ENCODE measurements at regions not wholly inside any gene's neighbourhood (a gene's known extent, or its start where the extent isn't known, plus 50 kb on each side); places are given as distances from the start of the nearest gene placed in this dataset.
A peak's percentile ranks its signal among the peaks of the same experiment; 100 is the strongest.

GRCh38 chr11:115906171-115906570 is 402.0 kb upstream of the CADM1 start:
- DNase-seq, result no peak

GRCh38 chr11:115905341-115906000 is 401.3 kb upstream of the CADM1 start:
- DNase-seq, result no peak

GRCh38 chr11:115903179-115903578 is 399.0 kb upstream of the CADM1 start:
- no peak for DNase-seq

- DNase-seq, result no peak
Observed at GRCh38 chr11:115901069-115901468, 396.9 kb upstream of the CADM1 start.

GRCh38 chr11:115900111-115900510 is 395.9 kb upstream of the CADM1 start:
- no peak for DNase-seq

- DNase-seq, result no peak
Observed at GRCh38 chr11:115897707-115898106, 393.5 kb upstream of the CADM1 start.

- DNase-seq, result no peak
Observed at GRCh38 chr11:115896084-115896483, 391.9 kb upstream of the CADM1 start.

GRCh38 chr11:115895594-115895993 is 391.4 kb upstream of the CADM1 start:
- DNase-seq, result no peak

- no peak for DNase-seq
Observed at GRCh38 chr11:115894176-115894575, 390.0 kb upstream of the CADM1 start.

- DNase-seq, result no peak
Observed at GRCh38 chr11:115893461-115894099, 389.4 kb upstream of the CADM1 start.

- no peak for DNase-seq
Observed at GRCh38 chr11:115892016-115892415, 387.8 kb upstream of the CADM1 start.

- no peak for DNase-seq
Observed at GRCh38 chr11:115891581-115891980, 387.4 kb upstream of the CADM1 start.

- DNase-seq, result no peak
Observed at GRCh38 chr11:115890500-115890899, 386.3 kb upstream of the CADM1 start.

- DNase-seq, result no peak
Observed at GRCh38 chr11:115889712-115890111, 385.5 kb upstream of the CADM1 start.

GRCh38 chr11:115887727-115888126 is 383.5 kb upstream of the CADM1 start:
- no peak for DNase-seq

GRCh38 chr11:115887316-115887715 is 383.1 kb upstream of the CADM1 start:
- DNase-seq, result no peak

- no peak for DNase-seq
Observed at GRCh38 chr11:115886422-115886733, 382.2 kb upstream of the CADM1 start.

- peak; percentile 60 for DNase-seq
Observed at GRCh38 chr11:115885535-115886421, 381.6 kb upstream of the CADM1 start.

GRCh38 chr11:115884800-115885534 is 380.8 kb upstream of the CADM1 start:
- no peak for DNase-seq

GRCh38 chr11:115874843-115875242 is 370.6 kb upstream of the CADM1 start:
- no peak for DNase-seq

GRCh38 chr11:115873813-115874212 is 369.6 kb upstream of the CADM1 start:
- no peak for DNase-seq

- DNase-seq, result no peak
Observed at GRCh38 chr11:115872416-115872815, 368.2 kb upstream of the CADM1 start.

GRCh38 chr11:115871161-115871760 is 367.0 kb upstream of the CADM1 start:
- no peak for DNase-seq

Measured in left hindlimb (tissue), 1 donor.